HEK293T (cell line): ENCODE measurements at regions not wholly inside any gene's neighbourhood (a gene's known extent, or its start where the extent isn't known, plus 50 kb on each side); places are given as distances from the start of the nearest gene placed in this dataset.
"Not testable (repeated sequence)": the region's sequence is repeated elsewhere in the genome, so short reads cannot be mapped to it uniquely, and the experiment has no call there.

Source experiments
- CTCF ChIA-PET: fragments of 350-600 bp; formaldehyde crosslinking; extraction: SDS; loops from one replicate; lab custom pipeline; 2021; ENCODE audit warnings: antibody characterized with exemption, inconsistent platforms; lab: Yijun Ruan, JAX
- POLR2A ChIA-PET: fragments of 350-600 bp; formaldehyde crosslinking; extraction: SDS; loops from one replicate; lab custom pipeline; 2020; ENCODE audit warnings: antibody characterized with exemption, inconsistent platforms; lab: Yijun Ruan, JAX
- DNase-seq: peaks from one replicate; pipeline ENCODE4 v3.0.0; 2012; ENCODE audit warnings: mixed read lengths; ENCODE audit errors: extremely low spot score
- ARNT ChIP-seq: fragments of 450-650 bp; IDR thresholded peaks from 2 replicates; pipeline ENCODE4 v1.6.1; 2017; ENCODE audit warnings: mild to moderate bottlenecking
- BHLHE40 ChIP-seq: fragments of 450-650 bp; IDR thresholded peaks from 2 replicates; pipeline ENCODE4 v1.6.1; 2016; ENCODE audit warnings: mild to moderate bottlenecking, moderate library complexity, borderline replicate concordance
- CTBP1 ChIP-seq: fragments of 450-650 bp; IDR thresholded peaks from 2 replicates; pipeline ENCODE4 v1.6.1; 2016; ENCODE audit warnings: borderline replicate concordance
- ELF4 ChIP-seq: fragments of 450-650 bp; IDR thresholded peaks from 2 replicates; pipeline ENCODE4 v1.6.1; 2017; ENCODE audit warnings: antibody characterized with exemption
- FOXA1 ChIP-seq: fragments of 450-650 bp; IDR thresholded peaks from 2 replicates; pipeline ENCODE4 v1.6.1; 2016; ENCODE audit warnings: mild to moderate bottlenecking
- FOXK2 ChIP-seq: fragments of 450-650 bp; IDR thresholded peaks from 2 replicates; pipeline ENCODE4 v1.6.1; 2016; ENCODE audit warnings: mild to moderate bottlenecking
- FOXM1 ChIP-seq: fragments of 450-650 bp; IDR thresholded peaks from 2 replicates; pipeline ENCODE4 v1.6.1; 2017; ENCODE audit warnings: mild to moderate bottlenecking, borderline replicate concordance
- HDGF ChIP-seq: fragments of 450-650 bp; IDR thresholded peaks from 2 replicates; pipeline ENCODE4 v1.6.1; 2017; ENCODE audit warnings: antibody characterized with exemption, borderline replicate concordance
- L3MBTL2 ChIP-seq: fragments of 450-650 bp; conservative IDR thresholded peaks from 2 replicates; pipeline ENCODE4 v1.6.1; 2016; ENCODE audit warnings: mild to moderate bottlenecking
- LEF1 ChIP-seq: fragments of 450-650 bp; IDR thresholded peaks from 2 replicates; pipeline ENCODE4 v1.6.1; 2017; ENCODE audit warnings: mild to moderate bottlenecking, borderline replicate concordance
- NFRKB ChIP-seq: fragments of 450-650 bp; IDR thresholded peaks from 2 replicates; pipeline ENCODE4 v1.6.1; 2016; ENCODE audit warnings: mild to moderate bottlenecking, moderate library complexity
- PKNOX1 ChIP-seq: fragments of 450-650 bp; IDR thresholded peaks from 2 replicates; pipeline ENCODE4 v1.6.1; 2016
- SP1 ChIP-seq: fragments of 450-650 bp; IDR thresholded peaks from 2 replicates; pipeline ENCODE4 v1.6.1; 2017
- SUZ12 ChIP-seq: fragments of 450-650 bp; IDR thresholded peaks from 2 replicates; pipeline ENCODE4 v1.6.1; 2016; ENCODE audit warnings: mild to moderate bottlenecking
- TARDBP ChIP-seq: fragments of 450-650 bp; IDR thresholded peaks from 2 replicates; pipeline ENCODE4 v1.6.1; 2016
- ZNF384 ChIP-seq: fragments of 450-650 bp; IDR thresholded peaks from 2 replicates; pipeline ENCODE4 v1.6.1; 2016

- no peak for TF ChIP-seq TARDBP
- no peak for TF ChIP-seq FOXK2
- TF ChIP-seq BHLHE40, result no peak
- TF ChIP-seq FOXM1, result no peak
- no peak for TF ChIP-seq L3MBTL2
- TF ChIP-seq ZNF384, result no peak
- TF ChIP-seq LEF1, result no peak
- no peak for TF ChIP-seq SUZ12
- TF ChIP-seq ELF4, result no peak
- TF ChIP-seq ARNT, result no peak
- no peak for TF ChIP-seq SP1
- TF ChIP-seq FOXA1, result no peak
- no peak for TF ChIP-seq CTBP1
- TF ChIP-seq HDGF, result no peak
- no peak for TF ChIP-seq PKNOX1
- no peak for TF ChIP-seq NFRKB
- ChIA-PET POLR2A (no interaction called here), CTCF (no interaction called here)
- no peak for DNase-seq
Measured at GRCh38 chr6:938271-938905, 245.4 kb upstream of the EXOC2 start.

GRCh38 chr6:935582-935981 is 242.6 kb upstream of the EXOC2 start:
- no peak for TF ChIP-seq HDGF
- TF ChIP-seq SUZ12, result no peak
- TF ChIP-seq NFRKB, result no peak
- TF ChIP-seq PKNOX1, result no peak
- no peak for TF ChIP-seq FOXA1
- no peak for TF ChIP-seq FOXK2
- DNase-seq, result no peak
- CTCF ChIA-PET, result no interaction called here
- POLR2A ChIA-PET, result no interaction called here

- DNase-seq, result no peak
- TF ChIP-seq FOXM1 (no peak), ZNF384 (no peak), BHLHE40 (no peak), CTBP1 (no peak), SUZ12 (no peak), HDGF (no peak), ARNT (no peak), FOXK2 (no peak), LEF1 (no peak), L3MBTL2 (no peak), PKNOX1 (no peak), FOXA1 (no peak), NFRKB (no peak), TARDBP (no peak), ELF4 (no peak), SP1 (no peak)
- ChIA-PET POLR2A (no interaction called here), CTCF (no interaction called here)
Measured at GRCh38 chr6:934686-935085, 241.7 kb upstream of the EXOC2 start.

- CTCF ChIA-PET, DNase-seq, POLR2A ChIA-PET: not testable (repeated sequence)
Measured at GRCh38 chr6:931919-932318, 239.0 kb upstream of the EXOC2 start.

- no peak for TF ChIP-seq NFRKB
- TF ChIP-seq BHLHE40, result no peak
- no peak for TF ChIP-seq PKNOX1
- TF ChIP-seq SUZ12, result no peak
- TF ChIP-seq FOXA1, result no peak
- TF ChIP-seq TARDBP, result no peak
- TF ChIP-seq L3MBTL2, result no peak
- TF ChIP-seq LEF1, result no peak
- no peak for TF ChIP-seq FOXM1
- TF ChIP-seq ARNT, result no peak
- no peak for TF ChIP-seq HDGF
- TF ChIP-seq ZNF384, result no peak
- no peak for TF ChIP-seq CTBP1
- TF ChIP-seq SP1, result no peak
- no peak for TF ChIP-seq ELF4
- TF ChIP-seq FOXK2, result no peak
- no peak for DNase-seq
- ChIA-PET CTCF (no interaction called here), POLR2A (no interaction called here)
Measured at GRCh38 chr6:927157-927556, 234.2 kb upstream of the EXOC2 start.

GRCh38 chr6:925656-926213 is 232.8 kb upstream of the EXOC2 start:
- TF ChIP-seq ARNT (no peak), SUZ12 (no peak), ZNF384 (no peak), BHLHE40 (no peak), CTBP1 (no peak), LEF1 (no peak), HDGF (no peak), L3MBTL2 (no peak), SP1 (no peak), FOXM1 (no peak), NFRKB (no peak), PKNOX1 (no peak), FOXK2 (no peak), TARDBP (no peak), FOXA1 (no peak), ELF4 (no peak)
- ChIA-PET CTCF (no interaction called here), POLR2A (no interaction called here)

More at GRCh38 chr6:925656-926213, 232.8 kb upstream of the EXOC2 start:
- no peak for DNase-seq
